Body of pancreas (tissue), 4 donors: ENCODE measurements at regions not wholly inside any gene's neighbourhood (a gene's known extent, or its start where the extent isn't known, plus 50 kb on each side); places are given as distances from the start of the nearest gene placed in this dataset.

Experiments used
- CTCF ChIP-seq, 7 experiments: fragments of 450-650 bp in 4 of 7; fragments of 200-600 bp in 3 of 7; sonication (generic) in 3 of 7; IDR thresholded peaks; one replicate each; pipeline ENCODE4 v1.5.1; 2016 to 2019; ENCODE audit warnings: antibody characterized with exemption in 7 of 7
- POLR2A ChIP-seq, 3 donors: fragments of 450-650 bp; IDR thresholded peaks; one replicate each; pipeline ENCODE4 v1.6.1; 2016; ENCODE audit warnings: antibody characterized with exemption in 3 of 3, mild to moderate bottlenecking in 2 of 3

DNA sequence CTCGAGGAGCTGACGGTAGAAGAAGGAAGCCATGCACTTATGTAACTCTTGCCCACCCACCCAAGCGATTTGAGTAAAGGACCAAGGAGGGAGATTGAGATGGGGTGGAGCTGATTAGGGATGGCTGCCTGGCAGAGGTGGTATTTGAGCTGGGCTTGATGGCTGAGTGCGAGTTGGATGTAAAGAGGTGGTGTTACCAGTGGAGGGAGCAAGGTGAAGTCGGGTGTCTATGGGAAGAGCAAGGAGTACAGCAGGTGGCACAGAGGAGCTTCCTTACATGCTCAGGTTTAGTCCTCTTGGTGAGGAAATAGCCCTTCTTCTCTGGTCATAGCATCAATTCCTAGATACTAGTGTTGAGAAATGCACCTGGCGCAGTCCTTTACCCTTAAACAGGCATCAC, 294.2 kb upstream of the SKOR2 start:
- TF ChIP-seq CTCF (IDR thresholded peaks at IDR 0.05) (no peak), POLR2A (IDR thresholded peaks at IDR 0.05) (no peak)
